ENCODE measurements at regions not wholly inside any gene's neighbourhood (a gene's known extent, or its start where the extent isn't known, plus 50 kb on each side); places are given as distances from the start of the nearest gene placed in this dataset.

- no peak for TF ChIP-seq CTCF (IDR thresholded peaks at IDR 0.05; ENCODE audit: insufficient read depth in 1 of 2, low read depth in 1 of 2, low read length in 1 of 2, severe bottlenecking in 1 of 2, unreplicated experiment in 1 of 2)
- Mint-ChIP-seq H3K9me3 (ENCODE audit: unreplicated experiment) (peaks cover 10% of the 10 kb centered on the region), H3K27ac (ENCODE audit: unreplicated experiment) (no peak overlapping the region), H3K4me1 (ENCODE audit: low read depth, unreplicated experiment) (peaks cover 6% of the 10 kb centered on the region), H3K27me3 (ENCODE audit: insufficient read depth, unreplicated experiment) (no peaks in the 10 kb centered on the region), H3K4me3 (ENCODE audit: unreplicated experiment) (no peak overlapping the region), H3K36me3 (ENCODE audit: insufficient read depth, unreplicated experiment) (no peaks in the 10 kb centered on the region)
- intact Hi-C loops (cut with micrococcal nuclease; ENCODE audit: unreplicated experiment): no loop called here
- no peaks in the 10 kb centered on the region for H3K27me3 ChIP-seq (replicated peaks; ENCODE audit: control insufficient read depth, insufficient read depth, low read length)
- DNase-seq: no peak
- H3K4me1 ChIP-seq: peaks cover 12% of the 10 kb centered on the region
- H3K9me3 ChIP-seq: no peaks in the 10 kb centered on the region
- POLR2A ChIA-PET: no interaction called here
- no TSS peak for BruUV-seq (replicated peaks)
- CTCF ChIA-PET: interaction anchor here (0.5 kb wide), 1 partner anchor 428 kb away, joined by 3 read pairs; no protein-coding TSS in a partner anchor
- no peaks in the 10 kb centered on the region for H3K36me3 ChIP-seq (ENCODE audit: control insufficient read depth, insufficient read depth, low read length)
- H3K4me3 ChIP-seq (ENCODE audit: low read depth, low read length): no peak overlapping the region
These were observed 181.3 kb upstream of the SLC38A2 start for GRCh38 chr12:46553911-46554310.

DNA sequence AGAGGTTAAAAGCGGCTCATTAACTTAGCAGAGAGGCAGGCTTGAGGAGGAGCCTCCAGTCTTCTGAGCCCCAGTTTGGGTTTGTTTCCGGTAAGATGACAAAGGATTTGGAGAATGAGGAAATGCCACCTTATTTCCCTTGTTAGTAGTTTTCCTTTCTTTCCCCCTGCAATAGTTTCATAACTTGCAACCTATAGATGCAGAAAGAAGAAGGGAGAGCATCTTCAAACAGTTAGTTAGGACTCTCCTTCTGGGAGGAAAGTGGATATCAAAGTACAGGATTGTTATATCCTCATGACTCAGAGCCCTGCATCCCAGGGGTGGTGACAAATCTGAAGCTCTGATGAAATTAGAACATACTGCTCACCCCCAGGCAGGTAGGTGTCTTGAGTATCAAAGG lies 180.7 kb upstream of the SLC38A2 start:
- TF ChIP-seq CTCF (IDR thresholded peaks at IDR 0.05; ENCODE audit: insufficient read depth in 1 of 2, low read depth in 1 of 2, low read length in 1 of 2, severe bottlenecking in 1 of 2, unreplicated experiment in 1 of 2): no peak
- Mint-ChIP-seq H3K9me3 (ENCODE audit: unreplicated experiment) (peaks cover 9% of the 10 kb centered on the region), H3K4me1 (ENCODE audit: low read depth, unreplicated experiment) (peaks cover 6% of the 10 kb centered on the region), H3K27me3 (ENCODE audit: insufficient read depth, unreplicated experiment) (no peaks in the 10 kb centered on the region), H3K36me3 (ENCODE audit: insufficient read depth, unreplicated experiment) (no peaks in the 10 kb centered on the region), H3K27ac (ENCODE audit: unreplicated experiment) (no peak overlapping the region), H3K4me3 (ENCODE audit: unreplicated experiment) (no peak overlapping the region)
- no peaks in the 10 kb centered on the region for H3K27me3 ChIP-seq (replicated peaks; ENCODE audit: control insufficient read depth, insufficient read depth, low read length)
- no peak for DNase-seq
- no TSS peak for BruUV-seq (replicated peaks)
- POLR2A ChIA-PET: no interaction called here
- intact Hi-C loops (cut with micrococcal nuclease; ENCODE audit: unreplicated experiment): no loop called here
- H3K36me3 ChIP-seq (ENCODE audit: control insufficient read depth, insufficient read depth, low read length): no peaks in the 10 kb centered on the region
- CTCF ChIA-PET: no interaction called here
- peaks cover 12% of the 10 kb centered on the region for H3K4me1 ChIP-seq
- H3K4me3 ChIP-seq (ENCODE audit: low read depth, low read length): no peak overlapping the region
- no peaks in the 10 kb centered on the region for H3K9me3 ChIP-seq

DNA sequence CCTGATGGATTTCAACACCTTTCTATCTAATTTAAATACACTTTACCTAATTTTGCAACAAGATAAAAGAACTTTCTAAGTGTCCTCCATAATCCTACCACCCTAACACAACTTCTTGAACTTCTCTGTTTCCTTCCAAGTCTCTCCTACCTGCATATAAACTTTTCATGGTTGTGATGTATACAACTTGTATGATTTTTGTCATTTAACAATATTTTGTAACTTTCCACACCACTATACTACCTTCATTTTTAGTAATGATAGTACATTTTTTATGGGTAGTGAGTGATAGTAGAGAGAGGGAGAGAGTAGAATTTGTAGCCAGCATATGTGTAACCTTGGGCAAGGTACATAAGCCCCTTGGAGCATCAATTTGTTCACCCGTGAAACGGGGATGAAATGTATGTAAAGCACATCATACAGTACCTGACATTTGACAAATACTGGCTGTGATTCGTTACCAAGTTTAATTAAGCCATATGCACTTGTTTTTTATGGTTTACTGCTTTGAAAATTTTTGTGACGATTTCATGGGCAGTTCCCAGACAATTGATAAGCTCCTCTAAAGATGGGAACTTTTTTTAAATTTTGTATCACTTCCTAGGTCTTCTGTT lies 177.8 kb upstream of the SLC38A2 start:
- POLR2A ChIA-PET: no interaction called here

More for the DNA sequence above, 177.8 kb upstream of the SLC38A2 start:
- Mint-ChIP-seq H3K36me3 (ENCODE audit: insufficient read depth, unreplicated experiment) (no peaks in the 10 kb centered on the region), H3K27ac (ENCODE audit: unreplicated experiment) (no peak overlapping the region), H3K27me3 (ENCODE audit: insufficient read depth, unreplicated experiment) (no peaks in the 10 kb centered on the region), H3K4me3 (ENCODE audit: unreplicated experiment) (no peak overlapping the region), H3K9me3 (ENCODE audit: unreplicated experiment) (peaks cover 9% of the 10 kb centered on the region), H3K4me1 (ENCODE audit: low read depth, unreplicated experiment) (peaks cover 6% of the 10 kb centered on the region)
- H3K36me3 ChIP-seq (ENCODE audit: control insufficient read depth, insufficient read depth, low read length): no peaks in the 10 kb centered on the region
- no peak for DNase-seq
- CTCF ChIA-PET: no interaction called here
- BruUV-seq (replicated peaks): no TSS peak
- H3K4me1 ChIP-seq: peaks cover 1% of the 10 kb centered on the region
- intact Hi-C loops (cut with micrococcal nuclease; ENCODE audit: unreplicated experiment): no loop called here
- H3K4me3 ChIP-seq (ENCODE audit: low read depth, low read length): no peak overlapping the region
- no peaks in the 10 kb centered on the region for H3K27me3 ChIP-seq (replicated peaks; ENCODE audit: control insufficient read depth, insufficient read depth, low read length)
- TF ChIP-seq CTCF (IDR thresholded peaks at IDR 0.05; ENCODE audit: insufficient read depth in 1 of 2, low read depth in 1 of 2, low read length in 1 of 2, severe bottlenecking in 1 of 2, unreplicated experiment in 1 of 2): no peak
- H3K9me3 ChIP-seq: 0 out of 2 replicates have a peak, but pooled peaks cover under 1% of the 10 kb centered on the region
